Astrocyte of the cerebellum (primary cell): ENCODE measurements at regions not wholly inside any gene's neighbourhood (a gene's known extent, or its start where the extent isn't known, plus 50 kb on each side); places are given as distances from the start of the nearest gene placed in this dataset.

ENCODE experiments used
- DNase-seq: peaks from one replicate; pipeline ENCODE4 v3.0.0-alpha.2; 2011; ENCODE audit warnings: low read depth
- H3K4me3 ChIP-seq: 2 replicates; pipeline ENCODE4 v1.5.1; 2011; ENCODE audit warnings: mild to moderate bottlenecking, low read depth, low read length, moderate library complexity
- CTCF ChIP-seq: IDR thresholded peaks from 2 replicates; pipeline ENCODE4 v1.5.1; 2012; ENCODE audit warnings: low read length, low read depth, moderate library complexity, mild to moderate bottlenecking; ENCODE audit errors: missing control alignments
- in situ Hi-C: cut with HindIII; loops from 2 replicates; pipeline ENCODE4 v1.10.0; 2017; ENCODE audit warnings: low sequenced_read_pairs

DNA sequence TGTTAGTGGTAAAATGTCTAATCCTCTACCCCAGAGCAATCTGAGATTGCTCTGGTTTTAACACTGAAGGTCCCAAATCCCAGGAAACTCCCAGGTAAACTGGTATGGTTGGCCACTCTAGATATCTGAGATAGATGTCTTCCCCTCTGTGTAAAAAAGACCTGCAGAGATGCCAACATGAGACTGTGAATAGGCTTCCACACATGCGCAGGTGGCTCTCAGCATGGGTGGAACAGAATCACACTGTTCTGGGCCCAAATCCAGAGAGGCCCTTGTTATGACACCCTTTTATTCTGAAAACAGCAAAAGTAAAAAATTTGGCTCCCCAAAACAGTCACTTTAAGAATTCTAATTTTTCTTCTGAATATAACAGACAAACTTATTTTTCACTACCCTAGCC is 88.7 kb upstream of the BMP5 start:
- no peak overlapping the region for H3K4me3 ChIP-seq
- no peak for TF ChIP-seq CTCF
- no peak for DNase-seq
- in situ Hi-C loops = loop anchor here (25.0 kb wide), 1 partner anchor 677 kb away; no protein-coding TSS in a partner anchor

DNA sequence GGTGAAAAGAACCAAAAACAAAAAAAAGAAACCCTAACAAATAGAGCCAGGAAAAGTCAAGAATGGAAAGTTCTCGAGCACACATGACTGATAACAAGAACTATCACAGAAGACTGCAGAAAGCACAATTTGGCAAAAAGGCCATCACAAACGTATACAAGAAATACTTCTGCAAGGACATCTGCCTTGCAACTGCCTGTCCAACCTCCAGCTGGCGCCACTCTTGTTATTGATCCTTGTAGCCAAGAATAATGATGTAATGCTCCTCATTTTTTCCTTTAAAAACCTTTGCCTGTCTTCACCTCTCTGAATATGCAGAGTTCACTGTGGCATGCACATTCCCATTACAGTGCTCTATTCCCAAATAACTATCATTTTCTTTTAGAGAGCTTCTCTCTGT is 87.9 kb upstream of the BMP5 start:
- no peak overlapping the region for H3K4me3 ChIP-seq
- in situ Hi-C loops = loop anchor here (25.0 kb wide), 1 partner anchor 676 kb away; no protein-coding TSS in a partner anchor
- TF ChIP-seq CTCF = peak; percentile 28
- DNase-seq = no peak

- no peak overlapping the region for H3K4me3 ChIP-seq
- in situ Hi-C loops = loop anchor here (25.0 kb wide), 1 partner anchor 673 kb away; no protein-coding TSS in a partner anchor
- TF ChIP-seq CTCF = no peak
- DNase-seq = no peak
These were observed 85.0 kb upstream of the BMP5 start for GRCh38 chr6:55960344-55960743.

DNA sequence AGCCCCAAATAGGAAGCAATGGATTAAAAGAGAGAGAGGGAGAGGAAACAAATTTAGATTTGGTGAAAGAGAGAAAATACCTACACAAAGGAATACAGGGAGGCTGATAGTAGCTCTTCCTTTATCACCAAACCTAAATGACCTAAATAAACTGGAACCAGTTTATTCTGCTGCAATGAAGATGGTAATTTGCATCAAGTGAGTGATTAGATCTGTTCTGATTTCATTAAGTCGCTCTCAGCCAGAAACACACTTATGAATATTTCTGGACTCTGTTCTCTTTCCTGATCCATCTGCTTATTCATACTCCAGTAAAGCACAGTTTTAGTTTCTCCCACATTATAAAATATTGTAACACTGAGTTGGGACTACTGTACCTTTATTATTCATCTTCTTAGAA is 83.4 kb upstream of the BMP5 start:
- TF ChIP-seq CTCF = no peak
- DNase-seq = no peak
- in situ Hi-C loops = loop anchor here (25.0 kb wide), 1 partner anchor 671 kb away; no protein-coding TSS in a partner anchor
- no peak overlapping the region for H3K4me3 ChIP-seq

DNA sequence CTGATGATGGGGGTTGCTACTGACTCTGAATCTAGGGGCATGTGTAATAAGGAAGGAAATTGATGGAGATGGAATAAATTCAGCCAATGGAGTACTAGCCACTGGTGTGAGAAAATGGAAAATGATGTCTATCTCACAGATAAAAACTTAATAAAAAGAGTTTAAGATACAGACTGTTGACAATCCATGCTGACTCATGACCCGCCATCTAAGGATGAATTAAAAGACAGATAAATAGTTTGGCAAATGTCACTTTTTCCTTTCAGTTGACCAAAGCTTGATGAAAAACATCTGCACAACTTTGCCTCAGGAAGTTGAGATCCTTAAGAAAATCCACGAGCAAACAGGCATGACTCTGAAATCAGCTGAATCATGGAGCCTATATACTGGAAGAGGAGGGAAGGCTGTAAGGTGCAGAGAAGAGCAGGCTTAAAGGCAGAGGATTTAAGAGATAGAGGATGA is 82.6 kb upstream of the BMP5 start:
- no peak for DNase-seq
- in situ Hi-C loops = loop anchor here (25.0 kb wide), 1 partner anchor 671 kb away; no protein-coding TSS in a partner anchor
- TF ChIP-seq CTCF = no peak
- H3K4me3 ChIP-seq = no peak overlapping the region

DNA sequence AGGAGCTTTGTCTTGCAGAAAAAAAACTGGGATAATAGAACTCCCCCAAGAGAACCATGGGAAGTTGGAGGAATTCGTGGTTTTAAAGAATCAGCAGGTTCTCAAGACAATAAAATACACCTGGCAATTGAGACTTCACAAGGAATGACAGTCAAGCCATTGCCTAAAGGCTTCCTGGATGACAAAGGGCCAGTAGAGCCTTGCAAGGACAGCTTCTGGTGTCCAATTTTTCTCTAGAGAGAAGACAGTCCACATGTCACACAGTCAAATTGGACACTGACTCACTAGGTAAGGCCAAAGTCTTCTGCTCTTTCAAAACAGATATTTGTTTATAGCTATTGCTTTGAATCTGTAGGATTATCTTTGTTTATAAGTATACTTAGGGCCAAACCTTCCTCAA is 80.3 kb upstream of the BMP5 start:
- TF ChIP-seq CTCF = no peak
- no peak for DNase-seq
- in situ Hi-C loops = loop anchor here (25.0 kb wide), 1 partner anchor 668 kb away; no protein-coding TSS in a partner anchor
- H3K4me3 ChIP-seq = no peak overlapping the region
